ENCODE measurements at regions not wholly inside any gene's neighbourhood (a gene's known extent, or its start where the extent isn't known, plus 50 kb on each side); places are given as distances from the start of the nearest gene placed in this dataset.

DNA sequence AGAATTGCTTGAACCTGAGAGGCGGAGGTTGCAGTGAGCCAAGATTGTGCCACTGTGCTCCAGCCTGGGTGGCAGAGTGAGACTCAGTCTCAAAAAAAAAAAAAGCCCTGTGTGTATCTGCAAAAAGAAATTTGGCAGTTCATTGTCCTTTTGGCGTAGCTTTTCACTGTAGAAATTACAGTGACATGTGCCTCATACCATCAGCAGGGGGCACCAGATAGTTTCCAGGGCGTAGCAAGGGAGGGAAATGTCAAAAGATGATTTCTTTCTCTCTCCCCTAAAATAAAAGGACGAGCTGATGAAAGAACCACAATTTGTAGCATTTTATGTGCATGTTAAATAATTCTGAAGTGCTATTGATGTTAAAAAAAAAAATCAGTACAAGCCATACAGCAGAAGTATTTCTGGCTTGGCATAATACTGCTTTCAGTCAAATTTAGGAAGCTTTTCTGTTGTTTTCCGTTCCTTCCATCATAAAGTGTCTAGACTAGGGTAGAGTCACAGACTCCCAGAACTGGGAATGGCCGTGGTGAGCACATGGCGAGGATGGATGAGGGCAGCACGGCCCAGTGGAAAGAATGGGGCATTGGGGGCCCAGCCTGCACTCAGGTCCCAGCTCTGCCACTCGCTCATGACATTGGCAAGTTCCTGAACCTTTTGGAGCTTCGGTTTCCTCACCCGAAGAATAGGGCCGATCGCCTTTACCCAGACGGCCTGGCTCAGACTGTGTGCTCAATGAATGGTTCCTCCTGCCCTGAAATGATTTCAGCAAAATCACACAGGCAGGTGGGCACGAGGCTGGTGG, 59.8 kb upstream of the RPH3AL start:
- DNase-seq, result peak; percentile 10 to 46

DNA sequence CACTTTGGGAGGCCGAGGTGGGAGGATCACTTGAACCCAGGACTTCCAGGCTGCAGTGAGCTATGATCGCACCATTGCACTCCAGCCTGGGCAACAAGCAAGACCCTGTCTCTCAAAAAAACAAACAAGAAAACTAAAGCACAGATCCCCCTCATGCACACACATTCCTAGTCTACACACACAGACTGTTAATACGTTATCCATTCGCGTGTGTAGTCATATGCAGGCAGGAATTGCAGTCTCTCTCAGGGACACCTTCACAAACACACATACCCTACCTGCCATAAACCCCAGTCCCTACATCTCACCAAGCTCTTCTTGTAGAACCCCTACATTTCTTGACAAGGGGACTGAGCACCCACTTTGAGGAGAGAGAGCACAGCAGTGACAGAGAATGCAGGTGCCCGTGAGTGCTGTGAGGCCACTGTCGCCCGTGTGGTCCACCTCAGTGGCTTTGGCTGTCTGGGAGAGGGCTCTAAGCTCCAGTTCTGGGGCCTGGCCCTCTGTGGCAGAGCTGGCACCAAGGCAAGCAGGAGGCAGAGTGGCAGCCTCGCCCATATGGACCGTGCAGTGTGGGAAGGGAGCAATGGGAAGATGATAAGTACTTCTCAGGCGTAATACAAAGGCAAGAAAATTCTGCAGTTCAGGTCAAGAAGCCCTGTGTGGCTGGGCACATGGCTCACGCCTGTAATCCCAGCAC, 59.0 kb upstream of the RPH3AL start:
- DNase-seq, result peak in 1 of 2 experiments; percentile 1

GRCh38 chr17:410543-411401, 58.2 kb upstream of the RPH3AL start:
- DNase-seq, result peak; percentile 38 to 61

DNA sequence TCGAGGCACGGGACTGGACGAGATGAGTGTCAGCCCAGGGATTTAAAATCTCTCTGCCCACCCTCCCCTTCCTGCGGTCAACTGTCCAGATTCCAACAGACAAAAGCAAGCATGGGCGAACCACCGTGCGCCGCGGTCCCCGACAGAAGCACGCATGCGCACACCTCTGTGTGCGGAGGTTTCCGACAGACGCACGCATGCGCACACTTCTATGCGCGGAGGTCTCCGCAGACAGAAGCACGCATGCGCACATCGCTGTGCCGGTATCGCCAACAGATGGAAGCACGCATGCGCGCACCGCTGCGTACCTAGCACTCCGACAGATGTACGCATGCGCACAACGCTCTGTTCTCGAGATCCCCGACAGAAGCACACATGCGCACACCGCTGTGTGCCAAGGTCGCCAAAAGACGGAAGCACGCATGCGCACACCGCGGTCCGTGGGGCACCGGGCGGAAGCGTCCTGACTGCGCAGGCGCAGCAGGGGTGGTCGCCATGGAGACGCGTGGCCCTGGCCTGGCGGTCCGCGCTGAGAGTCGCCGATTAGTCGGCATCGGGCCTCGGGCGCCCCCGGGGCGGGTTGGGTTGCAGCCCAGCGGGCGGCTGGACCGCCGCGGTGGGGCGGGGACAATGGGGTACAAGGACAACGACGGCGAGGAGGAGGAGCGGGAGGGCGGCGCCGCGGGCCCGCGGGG, 57.4 kb upstream of the RPH3AL start:
- DNase-seq, result peak; percentile 94 to 99

DNA sequence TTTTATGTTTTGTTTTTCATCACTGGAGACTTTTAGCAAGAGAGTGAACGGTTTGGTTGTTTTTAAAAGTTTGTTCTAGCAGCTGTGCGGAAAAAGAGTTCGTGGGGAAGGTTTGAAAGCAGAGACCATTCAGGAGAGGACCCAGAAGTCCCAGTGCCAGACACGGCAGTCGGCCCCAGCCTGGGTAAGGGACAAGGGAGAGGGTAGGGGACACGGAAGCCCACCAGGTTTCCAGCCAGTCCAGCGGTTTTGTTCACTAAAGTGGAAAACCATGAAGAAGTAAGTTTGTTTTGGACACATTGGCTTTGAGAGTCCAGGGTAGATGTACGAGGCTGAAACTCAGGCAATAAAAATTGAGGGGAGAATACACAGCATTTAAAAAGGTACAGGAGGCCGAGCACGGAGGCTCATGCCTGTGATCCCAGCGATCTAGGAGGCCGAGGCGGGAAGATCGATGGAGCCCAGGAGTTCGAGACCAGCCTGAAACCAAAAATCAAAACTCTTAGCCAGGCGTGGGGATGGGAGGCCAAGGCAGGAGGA, 56.8 kb upstream of the RPH3AL start:
- DNase-seq, result no peak

DNA sequence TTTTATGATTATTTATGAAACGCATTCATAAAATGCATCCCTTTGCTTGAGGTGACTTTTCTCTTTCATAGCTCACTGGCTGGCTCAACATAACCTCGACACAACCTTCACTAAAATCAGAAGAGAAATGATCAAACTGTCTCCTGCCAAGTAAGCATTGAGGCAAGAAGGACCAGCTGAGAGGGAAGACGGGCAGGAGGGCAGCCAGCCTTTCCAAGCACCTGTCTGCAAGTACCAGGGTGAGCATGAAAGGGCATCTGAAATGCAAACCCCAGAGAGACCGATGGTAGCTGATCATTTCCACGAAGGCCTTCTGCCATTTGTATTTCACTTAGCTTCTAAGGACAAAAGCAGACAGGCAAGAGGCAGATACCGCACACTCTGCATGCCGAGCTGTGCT, 52.1 kb upstream of the RPH3AL start:
- no peak for DNase-seq

Data from NCI-H524 (cell line).